ENCODE measurements at regions not wholly inside any gene's neighbourhood (a gene's known extent, or its start where the extent isn't known, plus 50 kb on each side); places are given as distances from the start of the nearest gene placed in this dataset.

DNA sequence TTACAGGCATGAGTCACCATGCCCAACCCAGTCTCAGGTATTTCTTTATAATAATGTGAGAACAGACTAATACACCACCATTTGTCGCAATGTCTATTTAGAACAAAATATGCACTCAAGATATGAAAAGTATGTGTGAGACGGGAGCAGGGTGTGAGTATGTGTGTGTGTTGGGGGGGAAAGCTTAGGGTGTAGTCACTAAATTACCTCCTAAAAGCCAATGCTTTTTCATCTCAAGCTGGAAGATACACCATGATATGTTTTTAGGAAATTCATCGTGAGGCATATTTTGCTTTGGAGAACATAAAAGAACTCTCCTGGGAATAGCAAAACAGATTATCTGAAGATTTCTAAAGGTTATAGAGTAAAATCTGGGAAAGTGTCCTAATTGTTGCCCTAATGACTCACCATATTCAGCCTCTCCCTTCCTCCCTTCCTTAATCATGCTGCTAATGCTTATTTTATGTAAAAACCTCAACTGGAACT lies 262.7 kb downstream of the PDHA2 start:
- no peaks in the 10 kb centered on the region for H3K4me1 ChIP-seq
- H3K27me3 ChIP-seq, result no peaks in the 10 kb centered on the region
- H3K9ac ChIP-seq (ENCODE audit: low read depth in 2 of 2, low read length in 2 of 2), result no peak overlapping the region
- TF ChIP-seq, protein P1, sequence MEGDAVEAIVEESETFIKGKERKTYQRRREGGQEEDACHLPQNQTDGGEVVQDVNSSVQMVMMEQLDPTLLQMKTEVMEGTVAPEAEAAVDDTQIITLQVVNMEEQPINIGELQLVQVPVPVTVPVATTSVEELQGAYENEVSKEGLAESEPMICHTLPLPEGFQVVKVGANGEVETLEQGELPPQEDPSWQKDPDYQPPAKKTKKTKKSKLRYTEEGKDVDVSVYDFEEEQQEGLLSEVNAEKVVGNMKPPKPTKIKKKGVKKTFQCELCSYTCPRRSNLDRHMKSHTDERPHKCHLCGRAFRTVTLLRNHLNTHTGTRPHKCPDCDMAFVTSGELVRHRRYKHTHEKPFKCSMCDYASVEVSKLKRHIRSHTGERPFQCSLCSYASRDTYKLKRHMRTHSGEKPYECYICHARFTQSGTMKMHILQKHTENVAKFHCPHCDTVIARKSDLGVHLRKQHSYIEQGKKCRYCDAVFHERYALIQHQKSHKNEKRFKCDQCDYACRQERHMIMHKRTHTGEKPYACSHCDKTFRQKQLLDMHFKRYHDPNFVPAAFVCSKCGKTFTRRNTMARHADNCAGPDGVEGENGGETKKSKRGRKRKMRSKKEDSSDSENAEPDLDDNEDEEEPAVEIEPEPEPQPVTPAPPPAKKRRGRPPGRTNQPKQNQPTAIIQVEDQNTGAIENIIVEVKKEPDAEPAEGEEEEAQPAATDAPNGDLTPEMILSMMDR (IDR thresholded peaks at IDR 0.05), result no peak
- H3K9me3 ChIP-seq, result no peaks in the 10 kb centered on the region
- H3K36me3 ChIP-seq, result no peaks in the 10 kb centered on the region
- DNase-seq, result no peak
- intact Hi-C loops (cut with DNase I), result no loop called here
- H3K4me3 ChIP-seq, result no peak overlapping the region
- no peak overlapping the region for H3K27ac ChIP-seq

DNA sequence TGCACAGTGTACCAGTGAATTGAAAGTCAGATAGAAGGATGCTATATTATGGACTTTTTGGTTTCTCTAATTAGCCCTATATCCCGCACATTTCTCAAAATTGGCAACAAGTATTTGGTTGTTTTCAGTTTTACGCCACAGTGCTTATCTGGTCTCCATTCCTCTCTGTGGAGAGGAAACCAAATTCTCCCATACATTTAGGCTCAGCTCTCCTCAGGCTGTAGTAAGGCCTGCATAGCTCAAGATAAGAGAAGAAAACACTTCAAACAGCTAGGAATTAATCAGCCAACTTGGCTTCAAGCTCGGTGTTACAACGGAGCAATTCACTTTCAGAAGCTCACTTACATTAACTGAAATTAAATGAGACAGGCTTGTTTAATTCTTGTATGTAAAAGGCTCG lies 263.2 kb downstream of the PDHA2 start:
- Histone ChIP-seq H3K9me3 (no peaks in the 10 kb centered on the region), H3K9ac (ENCODE audit: low read depth in 2 of 2, low read length in 2 of 2) (no peak overlapping the region), H3K4me1 (no peaks in the 10 kb centered on the region), H3K27ac (no peak overlapping the region), H3K36me3 (no peaks in the 10 kb centered on the region), H3K4me3 (no peak overlapping the region), H3K27me3 (no peaks in the 10 kb centered on the region)
- DNase-seq, result no peak
- intact Hi-C loops (cut with DNase I), result no loop called here
- TF ChIP-seq, protein P1 (IDR thresholded peaks at IDR 0.05), result no peak

DNA sequence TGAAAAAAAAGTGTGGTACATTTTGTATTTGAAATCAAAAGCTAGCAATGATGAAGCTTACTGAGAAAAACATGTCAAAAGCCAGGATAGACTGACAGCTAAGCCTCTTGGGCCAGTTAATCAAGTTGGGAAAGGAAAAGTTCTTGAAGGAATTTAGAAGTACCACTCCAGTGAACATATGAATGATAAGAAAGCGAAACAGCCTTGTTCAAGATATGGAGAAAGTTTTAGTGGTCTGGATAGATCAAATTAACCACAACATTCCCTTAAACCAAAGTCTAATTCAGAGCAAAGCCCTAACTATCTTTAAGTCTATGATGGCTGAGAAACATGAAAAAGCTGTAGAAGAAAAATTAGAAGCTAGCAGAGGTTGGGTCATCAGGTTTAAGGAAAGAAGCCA lies 268.3 kb downstream of the PDHA2 start:
- H3K27me3 ChIP-seq, result no peaks in the 10 kb centered on the region
- TF ChIP-seq, protein P1 (IDR thresholded peaks at IDR 0.05), result no peak
- no peak overlapping the region for H3K9ac ChIP-seq (ENCODE audit: low read depth in 2 of 2, low read length in 2 of 2)
- H3K4me3 ChIP-seq, result no peak overlapping the region
- no peak for DNase-seq
- intact Hi-C loops (cut with DNase I), result no loop called here
- H3K27ac ChIP-seq, result no peak overlapping the region
- H3K9me3 ChIP-seq, result no peaks in the 10 kb centered on the region
- H3K36me3 ChIP-seq, result no peaks in the 10 kb centered on the region
- no peaks in the 10 kb centered on the region for H3K4me1 ChIP-seq

DNA sequence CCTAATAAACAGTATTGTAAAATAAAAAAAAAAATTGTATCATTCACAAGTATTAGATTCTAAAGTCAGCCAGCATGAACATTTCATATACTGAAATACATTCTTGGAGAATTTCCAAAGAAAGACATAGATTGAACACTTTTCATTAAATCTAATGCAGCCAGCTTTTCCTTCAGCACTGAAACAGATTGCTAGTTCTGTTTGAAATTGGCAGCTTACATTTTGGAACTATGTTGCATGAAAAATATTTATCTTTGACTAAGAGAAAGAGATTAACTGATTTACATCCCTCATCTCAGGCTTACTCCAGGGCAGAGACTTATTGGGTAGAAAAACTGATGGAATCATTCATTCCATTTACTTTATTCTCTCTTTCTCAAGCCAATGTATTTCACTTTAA lies 272.7 kb downstream of the PDHA2 start:
- intact Hi-C loops (cut with DNase I), result no loop called here
- H3K4me1 ChIP-seq, result no peaks in the 10 kb centered on the region
- no peaks in the 10 kb centered on the region for H3K9me3 ChIP-seq
- no peak for DNase-seq
- H3K9ac ChIP-seq (ENCODE audit: low read depth in 2 of 2, low read length in 2 of 2), result no peak overlapping the region
- TF ChIP-seq, protein P1 (IDR thresholded peaks at IDR 0.05), result no peak
- H3K36me3 ChIP-seq, result no peaks in the 10 kb centered on the region
- H3K27me3 ChIP-seq, result no peaks in the 10 kb centered on the region
- H3K27ac ChIP-seq, result no peak overlapping the region
- no peak overlapping the region for H3K4me3 ChIP-seq

DNA sequence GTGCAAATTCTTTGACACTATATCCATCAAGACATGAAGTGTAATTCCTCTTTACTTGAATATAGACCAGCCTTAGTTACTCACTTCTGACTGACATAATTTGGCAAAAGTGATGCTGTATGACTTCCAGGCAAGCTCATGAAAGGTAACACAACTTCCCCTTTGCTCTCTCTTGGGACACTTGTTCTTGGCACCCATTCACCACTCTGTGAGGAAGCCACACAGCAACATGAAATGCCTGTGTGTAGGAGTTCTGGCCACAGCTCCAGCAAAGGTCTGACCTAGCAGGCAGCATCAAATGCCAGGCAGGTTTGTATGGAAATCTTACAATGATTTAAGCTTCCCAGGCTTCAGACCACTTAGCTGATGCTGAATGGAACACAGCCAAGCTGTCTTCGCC lies 280.3 kb downstream of the PDHA2 start:
- H3K9me3 ChIP-seq, result no peaks in the 10 kb centered on the region
- intact Hi-C loops (cut with DNase I), result no loop called here

More for the DNA sequence above, 280.3 kb downstream of the PDHA2 start:
- Histone ChIP-seq H3K36me3 (no peaks in the 10 kb centered on the region), H3K27me3 (no peaks in the 10 kb centered on the region), H3K9ac (ENCODE audit: low read depth in 2 of 2, low read length in 2 of 2) (no peak overlapping the region), H3K4me1 (no peaks in the 10 kb centered on the region), H3K27ac (no peak overlapping the region), H3K4me3 (no peak overlapping the region)
- TF ChIP-seq, protein P1 (IDR thresholded peaks at IDR 0.05), result no peak
- DNase-seq, result no peak
